PC-3 (cell line): ENCODE measurements at regions not wholly inside any gene's neighbourhood (a gene's known extent, or its start where the extent isn't known, plus 50 kb on each side); places are given as distances from the start of the nearest gene placed in this dataset.

Experiments used
- ATAC-seq: fragments of 200-7000 bp; cut with Tn5 transposase; 2 replicates; pipeline ENCODE4 v1.9.1; 2020; ENCODE audit warnings: mild to moderate bottlenecking, moderate library complexity
- BruUV-seq: library from RNA; stranded (reverse); fragments of 400-500 nt; replicated peaks from 2 replicates; lab custom pipeline; 2021; lab: Mats Ljungman, UMichigan
- CTCF ChIA-PET: fragments of 300-600 bp; sonication (Branson Sonifier 250); formaldehyde crosslinking; loops from one replicate; lab custom pipeline; 2022; ENCODE audit warnings: antibody characterized with exemption; lab: Charles Lee
- POLR2A ChIA-PET: fragments of 300-600 bp; sonication (Branson Sonifier 250); formaldehyde crosslinking; loops from one replicate; lab custom pipeline; 2022; ENCODE audit warnings: antibody characterized with exemption; ENCODE audit not compliant: unreplicated experiment; lab: Charles Lee
- DNase-seq: peaks from one replicate; pipeline ENCODE4 v3.0.0-alpha.2; 2015
- H2AFZ ChIP-seq: fragments of 300-600 bp; sonication (generic); 2 replicates; pipeline ENCODE4 v1.6.0; 2016; ENCODE audit warnings: antibody characterized with exemption, low read length
- H3F3A ChIP-seq: fragments of 300-600 bp; sonication (generic); one replicate; pipeline ENCODE4 v1.6.0; 2017; ENCODE audit warnings: antibody characterized with exemption, low read length, control low read depth, mild to moderate bottlenecking; ENCODE audit not compliant: unreplicated experiment
- H3K27ac ChIP-seq: fragments of 300-600 bp; sonication (generic); 2 replicates; pipeline ENCODE4 v1.5.1; 2016; ENCODE audit warnings: mild to moderate bottlenecking, low read length
- H3K27me3 ChIP-seq: fragments of 300-600 bp; sonication (generic); 2 replicates; pipeline ENCODE4 v1.6.1; 2016; ENCODE audit warnings: low read length, mixed read lengths
- H3K36me3 ChIP-seq: fragments of 300-600 bp; sonication (generic); 2 replicates; pipeline ENCODE4 v1.6.1; 2016; ENCODE audit warnings: low read depth, mixed run types, low read length, mixed read lengths
- H3K4me1 ChIP-seq: fragments of 300-600 bp; sonication (generic); 2 replicates; pipeline ENCODE4 v1.5.1; 2016; ENCODE audit warnings: low read length; ENCODE audit not compliant: insufficient read depth
- H3K4me2 ChIP-seq: fragments of 300-600 bp; sonication (generic); 2 replicates; pipeline ENCODE4 v1.6.0; 2016; ENCODE audit warnings: low read length
- H3K4me3 ChIP-seq: fragments of 300-600 bp; sonication (generic); 2 replicates; pipeline ENCODE4 v1.5.1; 2016; ENCODE audit warnings: mild to moderate bottlenecking, low read length, mixed read lengths
- H3K79me2 ChIP-seq: fragments of 300-600 bp; sonication (generic); 2 replicates; pipeline ENCODE4 v1.6.1; 2017; ENCODE audit warnings: low read length, mixed read lengths
- H3K9ac ChIP-seq: fragments of 300-600 bp; sonication (generic); 2 replicates; pipeline ENCODE4 v1.6.0; 2016; ENCODE audit warnings: mild to moderate bottlenecking, low read length
- H3K9me2 ChIP-seq: fragments of 300-600 bp; sonication (generic); replicated peaks from 2 replicates; pipeline ENCODE4 v1.6.1; 2016; ENCODE audit warnings: mixed run types, low read length, mixed read lengths
- H3K9me3 ChIP-seq: fragments of 300-600 bp; sonication (generic); 2 replicates; pipeline ENCODE4 v1.6.1; 2016; ENCODE audit warnings: low read length, mixed read lengths
- H4K20me1 ChIP-seq: fragments of 300-600 bp; sonication (generic); 2 replicates; pipeline ENCODE4 v1.6.1; 2016; ENCODE audit warnings: low read length, mixed read lengths
- EZH2 ChIP-seq: fragments of 300-600 bp; sonication (generic); IDR thresholded peaks from one replicate; pipeline ENCODE4 v1.6.1; 2017; ENCODE audit warnings: antibody characterized with exemption, mild to moderate bottlenecking, low read length; ENCODE audit not compliant: unreplicated experiment
- EZH2phosphoT487 ChIP-seq: fragments of 300-600 bp; sonication (generic); IDR thresholded peaks from 2 replicates; pipeline ENCODE4 v1.6.1; 2018; ENCODE audit warnings: mild to moderate bottlenecking, antibody characterized with exemption, low read length, borderline replicate concordance
- intact Hi-C: fragments of 100-400 bp; cut with micrococcal nuclease; formaldehyde crosslinking; loops from 2 replicates; pipeline ENCODE4 v1.9.0; 2023
- TF ChIP-seq, protein P1 (sequence below): fragments of 300-600 bp; sonication (generic); conservative IDR thresholded peaks from 2 replicates; pipeline ENCODE4 v1.5.1; 2017; ENCODE audit warnings: antibody characterized with exemption, low read depth, mild to moderate bottlenecking, low read length

DNA sequence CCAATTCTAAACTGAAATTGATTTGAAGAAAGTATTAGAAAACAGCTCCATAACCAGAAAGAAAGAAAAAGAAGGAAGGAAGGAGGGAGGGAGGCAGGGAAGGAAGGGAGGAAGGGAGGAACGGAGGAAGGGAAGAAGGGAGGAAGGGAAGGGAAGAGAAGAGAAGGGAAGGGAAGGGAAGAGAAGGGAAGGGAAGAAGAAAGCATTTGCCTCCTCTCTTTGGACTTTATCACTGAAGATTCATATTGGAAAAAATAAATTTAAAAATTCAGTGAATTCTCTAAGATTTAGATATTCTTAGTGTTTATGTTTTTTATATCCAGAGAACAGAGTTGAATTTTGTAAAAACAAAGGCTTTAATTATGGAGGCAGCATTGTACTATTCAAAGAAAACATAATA, 68.5 kb upstream of the NXT1 start:
- H3K4me3 ChIP-seq = no peak overlapping the region
- no peak overlapping the region for H3K4me2 ChIP-seq
- CTCF ChIA-PET = no interaction called here
- TF ChIP-seq EZH2 = no peak
- TF ChIP-seq EZH2phosphoT487 = no peak
- TF ChIP-seq, protein P1, sequence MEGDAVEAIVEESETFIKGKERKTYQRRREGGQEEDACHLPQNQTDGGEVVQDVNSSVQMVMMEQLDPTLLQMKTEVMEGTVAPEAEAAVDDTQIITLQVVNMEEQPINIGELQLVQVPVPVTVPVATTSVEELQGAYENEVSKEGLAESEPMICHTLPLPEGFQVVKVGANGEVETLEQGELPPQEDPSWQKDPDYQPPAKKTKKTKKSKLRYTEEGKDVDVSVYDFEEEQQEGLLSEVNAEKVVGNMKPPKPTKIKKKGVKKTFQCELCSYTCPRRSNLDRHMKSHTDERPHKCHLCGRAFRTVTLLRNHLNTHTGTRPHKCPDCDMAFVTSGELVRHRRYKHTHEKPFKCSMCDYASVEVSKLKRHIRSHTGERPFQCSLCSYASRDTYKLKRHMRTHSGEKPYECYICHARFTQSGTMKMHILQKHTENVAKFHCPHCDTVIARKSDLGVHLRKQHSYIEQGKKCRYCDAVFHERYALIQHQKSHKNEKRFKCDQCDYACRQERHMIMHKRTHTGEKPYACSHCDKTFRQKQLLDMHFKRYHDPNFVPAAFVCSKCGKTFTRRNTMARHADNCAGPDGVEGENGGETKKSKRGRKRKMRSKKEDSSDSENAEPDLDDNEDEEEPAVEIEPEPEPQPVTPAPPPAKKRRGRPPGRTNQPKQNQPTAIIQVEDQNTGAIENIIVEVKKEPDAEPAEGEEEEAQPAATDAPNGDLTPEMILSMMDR = no peak
- H3K36me3 ChIP-seq = no peaks in the 10 kb centered on the region
- no peak overlapping the region for H3K27ac ChIP-seq
- H3K79me2 ChIP-seq = no peaks in the 10 kb centered on the region
- no peaks in the 10 kb centered on the region for H3K9me2 ChIP-seq
- intact Hi-C loops = no loop called here
- peaks cover 38% of the 10 kb centered on the region for H3K27me3 ChIP-seq
- no peaks in the 10 kb centered on the region for H3K9me3 ChIP-seq
- no peak overlapping the region for H3K9ac ChIP-seq
- H3K4me1 ChIP-seq = no peaks in the 10 kb centered on the region
- H4K20me1 ChIP-seq = no peaks in the 10 kb centered on the region
- POLR2A ChIA-PET = no interaction called here
- no peak overlapping the region for H2AFZ ChIP-seq
- BruUV-seq = no TSS peak
- no peak for DNase-seq
- H3F3A ChIP-seq = no peaks in the 10 kb centered on the region
- no peak for ATAC-seq

DNA sequence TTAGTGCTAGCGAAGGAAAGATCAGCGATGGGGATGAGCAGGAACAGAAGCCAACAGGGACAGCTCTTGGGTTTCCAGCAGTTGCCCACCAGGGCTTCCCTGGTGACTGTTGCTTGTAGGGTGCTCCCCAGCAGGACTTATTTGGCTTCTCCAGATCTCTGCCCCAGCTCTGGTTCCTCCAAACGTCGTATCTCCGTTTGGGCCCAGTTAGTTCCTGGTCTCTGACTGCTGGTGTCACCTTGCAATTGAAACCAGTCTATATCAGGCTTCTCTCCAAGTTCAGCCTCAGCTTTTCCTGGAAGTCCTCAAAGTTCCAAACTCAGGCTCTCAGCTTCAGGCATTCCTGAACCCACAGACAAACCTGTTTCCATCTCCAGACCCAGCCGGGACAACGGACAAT, 70.8 kb upstream of the NXT1 start:
- no peaks in the 10 kb centered on the region for H3K79me2 ChIP-seq
- H3K27me3 ChIP-seq = peaks cover 50% of the 10 kb centered on the region
- H3K9me3 ChIP-seq = no peaks in the 10 kb centered on the region
- no peaks in the 10 kb centered on the region for H3K36me3 ChIP-seq
- H3K27ac ChIP-seq = no peak overlapping the region
- H4K20me1 ChIP-seq = no peaks in the 10 kb centered on the region
- no peaks in the 10 kb centered on the region for H3K9me2 ChIP-seq
- POLR2A ChIA-PET = no interaction called here
- no peaks in the 10 kb centered on the region for H3F3A ChIP-seq
- no peak overlapping the region for H2AFZ ChIP-seq
- no peak for ATAC-seq
- no peak overlapping the region for H3K4me3 ChIP-seq
- H3K4me1 ChIP-seq = no peaks in the 10 kb centered on the region
- no peak for TF ChIP-seq EZH2
- TF ChIP-seq, protein P1 = no peak
- TF ChIP-seq EZH2phosphoT487 = no peak
- H3K9ac ChIP-seq = no peak overlapping the region
- BruUV-seq = no TSS peak
- DNase-seq = no peak
- intact Hi-C loops = no loop called here
- CTCF ChIA-PET = no interaction called here
- H3K4me2 ChIP-seq = no peak overlapping the region

DNA sequence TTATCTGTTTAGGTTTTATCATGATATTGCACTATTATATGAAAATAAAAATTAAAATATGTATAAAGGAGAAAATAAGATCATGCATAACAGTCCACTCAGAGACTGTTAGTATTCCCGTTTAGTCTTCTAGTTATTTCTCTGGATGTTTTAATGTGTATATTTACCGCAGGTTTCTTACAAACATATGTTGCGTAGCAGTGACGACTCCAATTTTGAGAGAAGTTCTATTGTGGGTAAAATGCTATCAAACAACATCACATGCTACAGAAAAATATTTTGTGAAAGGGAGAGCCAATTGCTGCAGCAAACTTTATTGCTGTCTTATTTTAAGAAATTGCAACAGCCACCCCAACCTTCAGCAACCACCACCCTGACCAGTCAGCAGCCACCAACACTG, 72.4 kb upstream of the NXT1 start:
- Histone ChIP-seq H4K20me1 (no peaks in the 10 kb centered on the region), H3K4me2 (no peak overlapping the region), H3K79me2 (no peaks in the 10 kb centered on the region), H2AFZ (no peak overlapping the region), H3K36me3 (no peaks in the 10 kb centered on the region), H3K9ac (no peak overlapping the region), H3K4me1 (no peaks in the 10 kb centered on the region), H3F3A (no peaks in the 10 kb centered on the region), H3K27me3 (peaks cover 51% of the 10 kb centered on the region), H3K27ac (no peak overlapping the region), H3K4me3 (no peak overlapping the region), H3K9me2 (no peaks in the 10 kb centered on the region), H3K9me3 (no peaks in the 10 kb centered on the region)
- CTCF ChIA-PET = no interaction called here
- ATAC-seq (no peak), DNase-seq (no peak)
- intact Hi-C loops = no loop called here
- BruUV-seq = no TSS peak
- POLR2A ChIA-PET = no interaction called here
- no peak for TF ChIP-seq EZH2phosphoT487
- TF ChIP-seq, protein P1 = no peak
- no peak for TF ChIP-seq EZH2
